Subcutaneous abdominal adipose tissue (tissue), 5 donors: ENCODE measurements at regions not wholly inside any gene's neighbourhood (a gene's known extent, or its start where the extent isn't known, plus 50 kb on each side); places are given as distances from the start of the nearest gene placed in this dataset.

Experiments used
- H3K27ac ChIP-seq: one replicate; pipeline ENCODE4 v1.7.0; 2013; ENCODE audit warnings: low read depth, mild to moderate bottlenecking, inconsistent platforms, low read length, moderate library complexity
- H3K27me3 ChIP-seq, 5 donors: one replicate each; pipeline ENCODE4 v1.7.0; 2013; ENCODE audit warnings: low read length in 5 of 5, inconsistent platforms in 1 of 5; ENCODE audit not compliant: control insufficient read depth in 5 of 5, insufficient read depth in 4 of 5
- H3K36me3 ChIP-seq, 5 donors: one replicate each; pipeline ENCODE4 v1.7.0; 2013; ENCODE audit warnings: low read length in 5 of 5; ENCODE audit not compliant: control insufficient read depth in 5 of 5, insufficient read depth in 5 of 5
- H3K4me1 ChIP-seq, 5 donors: one replicate each; pipeline ENCODE4 v1.7.0; 2013; ENCODE audit warnings: low read length in 5 of 5, mild to moderate bottlenecking in 3 of 5, moderate library complexity in 1 of 5; ENCODE audit not compliant: control insufficient read depth in 5 of 5, insufficient read depth in 5 of 5
- H3K4me3 ChIP-seq, 5 donors: one replicate each; pipeline ENCODE4 v1.7.0; 2013; ENCODE audit warnings: low read length in 5 of 5, low read depth in 1 of 5
- H3K9ac ChIP-seq, 5 donors: one replicate each; pipeline ENCODE4 v1.7.0; 2013; ENCODE audit warnings: low read length in 5 of 5, mild to moderate bottlenecking in 4 of 5, moderate library complexity in 3 of 5
- H3K9me3 ChIP-seq, 5 donors: one replicate each; pipeline ENCODE4 v1.7.0; 2013; ENCODE audit warnings: low read length in 5 of 5; ENCODE audit not compliant: control insufficient read depth in 5 of 5
- donor health status: healthy.
- donor health status: healthy.
- donor health status: healthy.
- donor health status: healthy.
- donor health status: healthy.

- Histone ChIP-seq H3K36me3 (no peaks in the 10 kb centered on the region), H3K27me3 (no peaks in the 10 kb centered on the region), H3K9me3 (peaks cover 0 to 4% (median 0%) of the 10 kb centered on the region in 5 donors), H3K9ac (no peak overlapping the region), H3K4me1 (no peaks in the 10 kb centered on the region), H3K4me3 (no peak overlapping the region), H3K27ac (no peak overlapping the region)
Observed at GRCh38 chr4:36000941-36001557, 243.3 kb downstream of the ARAP2 start.

GRCh38 chr4:36003051-36003450, 241.3 kb downstream of the ARAP2 start:
- peaks cover 0 to 4% (median 0%) of the 10 kb centered on the region in 5 donors for H3K9me3 ChIP-seq
- H3K9ac ChIP-seq: no peak overlapping the region
- no peaks in the 10 kb centered on the region for H3K4me1 ChIP-seq
- no peak overlapping the region for H3K27ac ChIP-seq
- no peak overlapping the region for H3K4me3 ChIP-seq
- H3K36me3 ChIP-seq: no peaks in the 10 kb centered on the region
- no peaks in the 10 kb centered on the region for H3K27me3 ChIP-seq

- H3K4me3 ChIP-seq: no peak overlapping the region
- no peaks in the 10 kb centered on the region for H3K27me3 ChIP-seq
- no peak overlapping the region for H3K9ac ChIP-seq
- H3K4me1 ChIP-seq: no peaks in the 10 kb centered on the region
- no peak overlapping the region for H3K27ac ChIP-seq
- peaks cover 0 to 4% (median 2%) of the 10 kb centered on the region in 5 donors for H3K9me3 ChIP-seq
- no peaks in the 10 kb centered on the region for H3K36me3 ChIP-seq
Observed at GRCh38 chr4:36004204-36004851, 240.0 kb downstream of the ARAP2 start.

- Histone ChIP-seq H3K27ac (no peak overlapping the region), H3K9me3 (peaks cover 0 to 3% (median 2%) of the 10 kb centered on the region in 5 donors), H3K9ac (no peak overlapping the region), H3K27me3 (no peaks in the 10 kb centered on the region), H3K4me1 (no peaks in the 10 kb centered on the region), H3K4me3 (no peak overlapping the region), H3K36me3 (no peaks in the 10 kb centered on the region)
Observed at GRCh38 chr4:36006226-36006625, 238.1 kb downstream of the ARAP2 start.

GRCh38 chr4:36010397-36010929, 233.9 kb downstream of the ARAP2 start:
- H3K27me3 ChIP-seq: no peaks in the 10 kb centered on the region
- no peaks in the 10 kb centered on the region for H3K4me1 ChIP-seq
- H3K9ac ChIP-seq: no peak overlapping the region
- H3K36me3 ChIP-seq: no peaks in the 10 kb centered on the region
- peaks cover 0 to 5% (median 3%) of the 10 kb centered on the region in 5 donors for H3K9me3 ChIP-seq
- no peak overlapping the region for H3K4me3 ChIP-seq
- no peak overlapping the region for H3K27ac ChIP-seq

GRCh38 chr4:36011381-36011780, 232.9 kb downstream of the ARAP2 start:
- no peak overlapping the region for H3K27ac ChIP-seq
- H3K36me3 ChIP-seq: no peaks in the 10 kb centered on the region
- no peak overlapping the region for H3K4me3 ChIP-seq
- H3K4me1 ChIP-seq: no peaks in the 10 kb centered on the region
- no peak overlapping the region for H3K9ac ChIP-seq
- H3K9me3 ChIP-seq: peaks cover 0 to 5% (median 3%) of the 10 kb centered on the region in 5 donors
- no peaks in the 10 kb centered on the region for H3K27me3 ChIP-seq

- peaks cover 0 to 5% (median 3%) of the 10 kb centered on the region in 5 donors for H3K9me3 ChIP-seq
- no peaks in the 10 kb centered on the region for H3K27me3 ChIP-seq
- no peak overlapping the region for H3K27ac ChIP-seq
- H3K4me3 ChIP-seq: no peak overlapping the region
- H3K36me3 ChIP-seq: no peaks in the 10 kb centered on the region
- H3K9ac ChIP-seq: no peak overlapping the region
- no peaks in the 10 kb centered on the region for H3K4me1 ChIP-seq
Observed at GRCh38 chr4:36012503-36012902, 231.8 kb downstream of the ARAP2 start.

GRCh38 chr4:36013206-36013605, 231.1 kb downstream of the ARAP2 start:
- Histone ChIP-seq H3K9me3 (peaks cover 0 to 5% (median 3%) of the 10 kb centered on the region in 5 donors), H3K4me1 (no peaks in the 10 kb centered on the region), H3K9ac (no peak overlapping the region), H3K4me3 (no peak overlapping the region), H3K36me3 (no peaks in the 10 kb centered on the region), H3K27ac (no peak overlapping the region), H3K27me3 (no peaks in the 10 kb centered on the region)
